AG04450 (cell line): ENCODE measurements at regions not wholly inside any gene's neighbourhood (a gene's known extent, or its start where the extent isn't known, plus 50 kb on each side); places are given as distances from the start of the nearest gene placed in this dataset.

Experiments
- CTCF ChIA-PET: fragments of 300-600, 350-600 bp; formaldehyde crosslinking; extraction: SDS; loops from one replicate; lab custom pipeline; 2022; ENCODE audit warnings: antibody characterized with exemption, inconsistent platforms; lab: Charles Lee
- POLR2A ChIA-PET: fragments of 350-600 bp; formaldehyde crosslinking; extraction: SDS; loops from one replicate; lab custom pipeline; 2021; ENCODE audit warnings: antibody characterized with exemption, inconsistent platforms; lab: Yijun Ruan, JAX
- DNase-seq: peaks from one replicate; pipeline ENCODE4 v3.0.0-alpha.2; 2011; ENCODE audit warnings: low read depth, low spot score
- H3K27ac ChIP-seq: one replicate; pipeline ENCODE4 v1.5.1; 2012; ENCODE audit warnings: low read depth, low read length, control low read depth
- H3K27me3 ChIP-seq: one replicate; pipeline ENCODE4 v1.6.0; 2012; ENCODE audit warnings: low read length; ENCODE audit not compliant: control insufficient read depth, insufficient read depth
- H3K4me3 ChIP-seq: 2 replicates; pipeline ENCODE4 v1.5.1; 2011; ENCODE audit warnings: mild to moderate bottlenecking, low read depth, low read length, control low read depth
- H3K9me3 ChIP-seq: 2 replicates; pipeline ENCODE4 v1.5.1; 2012; ENCODE audit warnings: low read length; ENCODE audit not compliant: control insufficient read depth, insufficient read depth
- CTCF ChIP-seq: IDR thresholded peaks from 2 replicates; pipeline ENCODE4 v1.5.1; 2011; ENCODE audit warnings: low read depth, low read length, control low read depth, inconsistent platforms

GRCh38 chrX:124736553-124737270 is 390.3 kb downstream of the SH2D1A start:
- CTCF ChIA-PET = no interaction called here
- TF ChIP-seq CTCF = no peak
- no peak for DNase-seq
- H3K27ac ChIP-seq = no peak overlapping the region
- no peaks in the 10 kb centered on the region for H3K27me3 ChIP-seq
- no peak overlapping the region for H3K4me3 ChIP-seq
- no peaks in the 10 kb centered on the region for H3K9me3 ChIP-seq
- POLR2A ChIA-PET = no interaction called here

DNA sequence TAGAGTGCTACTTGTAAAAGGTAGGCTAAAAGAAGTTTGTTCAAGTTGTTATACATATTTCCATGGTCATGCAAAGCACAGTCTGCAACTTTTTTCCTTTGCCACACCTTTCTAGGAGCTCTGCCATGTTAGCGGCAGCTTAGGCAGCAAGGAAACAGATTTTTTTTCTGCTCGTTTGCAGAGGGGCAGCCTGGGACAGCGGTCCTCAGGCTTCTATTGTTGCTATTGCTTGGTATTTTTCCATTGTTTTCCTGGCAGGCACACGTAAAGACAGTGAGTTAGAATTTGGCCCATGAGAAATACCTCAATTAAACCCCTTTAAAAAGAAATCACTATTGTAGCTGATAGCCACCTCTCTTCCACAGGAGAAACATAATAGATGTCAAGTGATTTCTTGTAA is 391.4 kb downstream of the SH2D1A start:
- ChIA-PET POLR2A (no interaction called here), CTCF (no interaction called here)
- no peak for TF ChIP-seq CTCF
- DNase-seq = no peak
- no peaks in the 10 kb centered on the region for H3K27me3 ChIP-seq
- no peaks in the 10 kb centered on the region for H3K9me3 ChIP-seq
- H3K4me3 ChIP-seq = no peak overlapping the region
- H3K27ac ChIP-seq = no peak overlapping the region

DNA sequence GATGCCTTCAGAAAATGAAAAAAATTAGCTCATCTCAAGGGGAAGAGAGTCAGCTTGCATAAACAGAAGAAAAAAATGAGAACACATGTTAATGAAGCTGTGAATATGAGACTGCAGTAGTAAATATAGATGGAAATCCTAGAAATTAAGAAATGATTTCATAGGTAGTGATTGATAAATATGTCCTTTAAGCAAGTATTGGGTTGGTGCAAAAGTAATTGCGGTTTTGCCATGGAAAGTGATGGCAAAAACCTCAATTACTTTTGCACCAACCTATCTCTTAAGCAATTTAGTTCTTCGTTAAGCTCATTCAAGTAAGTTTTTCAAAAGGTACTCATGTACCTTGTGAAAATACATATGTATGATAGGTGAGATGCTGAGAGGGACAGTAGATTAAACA is 400.9 kb downstream of the SH2D1A start:
- POLR2A ChIA-PET = no interaction called here
- CTCF ChIA-PET = no interaction called here
- no peak for DNase-seq
- no peak for TF ChIP-seq CTCF
- no peaks in the 10 kb centered on the region for H3K9me3 ChIP-seq
- no peak overlapping the region for H3K27ac ChIP-seq
- H3K4me3 ChIP-seq = no peak overlapping the region
- no peaks in the 10 kb centered on the region for H3K27me3 ChIP-seq

GRCh38 chrX:124764354-124764753 is 418.0 kb downstream of the SH2D1A start:
- DNase-seq = no peak
- POLR2A ChIA-PET = no interaction called here
- Histone ChIP-seq H3K27me3 (no peaks in the 10 kb centered on the region), H3K4me3 (no peak overlapping the region), H3K9me3 (no peaks in the 10 kb centered on the region), H3K27ac (no peak overlapping the region)
- TF ChIP-seq CTCF = no peak
- CTCF ChIA-PET = no interaction called here

DNA sequence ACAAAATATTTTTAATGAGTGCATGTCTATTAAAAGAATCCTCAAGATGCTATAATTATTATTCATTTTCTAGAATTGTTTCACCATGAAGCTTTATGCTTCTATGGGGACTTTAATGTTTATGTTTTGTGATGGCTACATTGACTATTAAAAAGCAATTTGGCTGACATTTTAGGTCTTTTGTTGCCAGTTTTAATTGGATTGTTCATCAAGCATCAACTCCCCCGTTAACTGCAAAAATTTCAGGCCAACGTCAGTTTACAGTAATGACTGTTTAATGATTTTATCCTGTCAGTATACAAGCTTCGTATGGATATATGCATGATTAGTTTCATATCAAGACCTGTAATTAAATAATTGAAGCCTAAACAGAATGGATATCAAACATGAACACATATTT is 422.8 kb downstream of the SH2D1A start:
- Histone ChIP-seq H3K4me3 (no peak overlapping the region), H3K27ac (no peak overlapping the region), H3K27me3 (no peaks in the 10 kb centered on the region), H3K9me3 (no peaks in the 10 kb centered on the region)
- ChIA-PET POLR2A (no interaction called here), CTCF (no interaction called here)
- TF ChIP-seq CTCF = no peak
- DNase-seq = no peak
